PFSK-1 (cell line): ENCODE measurements at regions not wholly inside any gene's neighbourhood (a gene's known extent, or its start where the extent isn't known, plus 50 kb on each side); places are given as distances from the start of the nearest gene placed in this dataset.

Experiments used
- FOXP2 ChIP-seq: optimal IDR thresholded peaks from 2 replicates; pipeline ENCODE3; 2011; ENCODE audit warnings: borderline replicate concordance, control low read depth, inconsistent platforms; ENCODE audit not compliant: insufficient read depth; ENCODE audit errors: extremely low read length, extremely low read depth
- POLR2AphosphoS5 ChIP-seq: IDR thresholded peaks from 2 replicates; pipeline ENCODE4 v1.6.1; 2012; ENCODE audit warnings: low read depth, mild to moderate bottlenecking, control low read depth, low read length, moderate library complexity
- SIN3A ChIP-seq: IDR thresholded peaks from 2 replicates; pipeline ENCODE4 v1.6.1; 2012; ENCODE audit warnings: mild to moderate bottlenecking, low read length, moderate library complexity, borderline replicate concordance; ENCODE audit not compliant: insufficient read depth
- TAF1 ChIP-seq: IDR thresholded peaks from 2 replicates; pipeline ENCODE4 v1.6.1; 2012; ENCODE audit warnings: low read length, control low read depth, borderline replicate concordance; ENCODE audit not compliant: insufficient read depth
- TF ChIP-seq, protein P1 (sequence below), 2 experiments: IDR thresholded peaks; 2 replicates each; pipeline versions ENCODE4 v1.6.1 to v1.8.0; 2011 to 2012; ENCODE audit warnings: low read depth in 2 of 2, low read length in 2 of 2, control low read depth in 1 of 2, inconsistent platforms in 1 of 2, mild to moderate bottlenecking in 1 of 2, moderate library complexity in 1 of 2; ENCODE audit not compliant: insufficient read depth in 1 of 2

DNA sequence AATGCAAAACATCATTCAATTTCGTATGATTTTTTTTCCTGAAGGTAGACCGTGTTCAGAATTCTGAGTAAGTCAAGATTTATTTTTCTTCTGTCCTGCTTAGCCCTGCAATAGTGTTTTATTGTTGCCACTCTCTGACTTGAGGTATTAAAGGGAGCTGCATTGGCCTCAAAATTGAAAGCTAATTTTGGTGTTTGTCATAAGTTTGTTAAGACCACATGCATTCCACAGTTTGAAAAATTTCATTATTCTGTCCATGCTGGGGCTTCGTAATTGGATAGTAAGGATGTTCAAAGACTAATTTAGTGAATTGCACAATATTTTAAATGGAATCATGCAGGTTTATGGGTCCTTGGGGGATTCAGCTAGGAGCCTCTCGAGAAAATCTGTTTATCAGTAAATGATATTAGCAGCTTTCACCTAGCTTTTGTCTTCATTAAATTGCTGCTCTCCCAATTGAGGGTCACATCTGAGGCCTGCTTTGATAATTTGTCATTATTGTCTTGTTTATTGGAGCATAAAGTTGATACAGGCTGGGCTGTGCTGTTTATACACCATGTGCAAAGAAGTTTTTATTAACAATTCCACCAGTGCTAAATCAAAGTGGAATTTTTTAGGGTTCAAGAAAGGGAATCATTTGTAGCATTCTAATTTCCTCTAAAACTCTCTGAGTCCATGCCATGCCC lies 339.8 kb upstream of the OBI1 start:
- TF ChIP-seq POLR2AphosphoS5: no peak
- TF ChIP-seq FOXP2: no peak
- TF ChIP-seq, protein P1, sequence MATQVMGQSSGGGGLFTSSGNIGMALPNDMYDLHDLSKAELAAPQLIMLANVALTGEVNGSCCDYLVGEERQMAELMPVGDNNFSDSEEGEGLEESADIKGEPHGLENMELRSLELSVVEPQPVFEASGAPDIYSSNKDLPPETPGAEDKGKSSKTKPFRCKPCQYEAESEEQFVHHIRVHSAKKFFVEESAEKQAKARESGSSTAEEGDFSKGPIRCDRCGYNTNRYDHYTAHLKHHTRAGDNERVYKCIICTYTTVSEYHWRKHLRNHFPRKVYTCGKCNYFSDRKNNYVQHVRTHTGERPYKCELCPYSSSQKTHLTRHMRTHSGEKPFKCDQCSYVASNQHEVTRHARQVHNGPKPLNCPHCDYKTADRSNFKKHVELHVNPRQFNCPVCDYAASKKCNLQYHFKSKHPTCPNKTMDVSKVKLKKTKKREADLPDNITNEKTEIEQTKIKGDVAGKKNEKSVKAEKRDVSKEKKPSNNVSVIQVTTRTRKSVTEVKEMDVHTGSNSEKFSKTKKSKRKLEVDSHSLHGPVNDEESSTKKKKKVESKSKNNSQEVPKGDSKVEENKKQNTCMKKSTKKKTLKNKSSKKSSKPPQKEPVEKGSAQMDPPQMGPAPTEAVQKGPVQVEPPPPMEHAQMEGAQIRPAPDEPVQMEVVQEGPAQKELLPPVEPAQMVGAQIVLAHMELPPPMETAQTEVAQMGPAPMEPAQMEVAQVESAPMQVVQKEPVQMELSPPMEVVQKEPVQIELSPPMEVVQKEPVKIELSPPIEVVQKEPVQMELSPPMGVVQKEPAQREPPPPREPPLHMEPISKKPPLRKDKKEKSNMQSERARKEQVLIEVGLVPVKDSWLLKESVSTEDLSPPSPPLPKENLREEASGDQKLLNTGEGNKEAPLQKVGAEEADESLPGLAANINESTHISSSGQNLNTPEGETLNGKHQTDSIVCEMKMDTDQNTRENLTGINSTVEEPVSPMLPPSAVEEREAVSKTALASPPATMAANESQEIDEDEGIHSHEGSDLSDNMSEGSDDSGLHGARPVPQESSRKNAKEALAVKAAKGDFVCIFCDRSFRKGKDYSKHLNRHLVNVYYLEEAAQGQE (IDR thresholded peaks at IDR 0.05; ENCODE audit: insufficient read depth in 1 of 2, low read depth in 2 of 2, low read length in 2 of 2): no peak
- no peak for TF ChIP-seq TAF1
- no peak for TF ChIP-seq SIN3A

DNA sequence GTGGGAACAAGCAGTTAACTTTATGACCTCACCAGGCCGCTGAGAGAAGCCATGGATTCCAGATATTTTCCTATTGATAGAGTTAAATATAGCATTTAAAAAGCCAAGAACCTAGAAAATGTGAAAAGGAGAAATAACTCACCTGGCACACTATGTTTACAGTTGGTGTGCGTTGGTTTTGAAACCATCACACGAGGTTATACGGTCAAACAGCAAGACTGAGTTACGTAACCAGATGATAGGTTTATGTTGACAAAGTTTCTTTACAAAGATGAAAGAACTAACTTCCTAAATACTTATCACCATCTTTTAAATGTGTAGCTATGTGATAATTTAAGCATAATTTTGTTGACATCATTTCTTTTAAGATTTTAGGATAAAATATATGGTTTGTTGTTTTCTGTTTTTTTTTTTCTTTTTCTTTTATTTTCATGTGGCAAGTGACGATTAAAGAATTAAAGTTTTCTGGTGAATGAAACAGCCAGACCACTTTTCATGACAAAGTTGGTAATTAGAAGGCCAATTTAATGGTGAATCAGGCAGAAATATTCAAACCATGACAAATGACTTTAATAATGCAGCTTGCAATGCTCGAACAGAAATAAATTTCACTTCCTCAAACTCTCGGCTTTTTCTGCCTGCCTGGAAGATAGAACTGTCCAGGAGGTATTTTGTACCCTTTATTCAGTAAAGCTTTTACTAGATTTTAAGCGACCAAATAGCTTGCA lies 339.1 kb upstream of the OBI1 start:
- TF ChIP-seq TAF1: no peak
- no peak for TF ChIP-seq FOXP2
- TF ChIP-seq, protein P1 (IDR thresholded peaks at IDR 0.05; ENCODE audit: insufficient read depth in 1 of 2, low read depth in 2 of 2, low read length in 2 of 2): no peak
- no peak for TF ChIP-seq POLR2AphosphoS5

DNA sequence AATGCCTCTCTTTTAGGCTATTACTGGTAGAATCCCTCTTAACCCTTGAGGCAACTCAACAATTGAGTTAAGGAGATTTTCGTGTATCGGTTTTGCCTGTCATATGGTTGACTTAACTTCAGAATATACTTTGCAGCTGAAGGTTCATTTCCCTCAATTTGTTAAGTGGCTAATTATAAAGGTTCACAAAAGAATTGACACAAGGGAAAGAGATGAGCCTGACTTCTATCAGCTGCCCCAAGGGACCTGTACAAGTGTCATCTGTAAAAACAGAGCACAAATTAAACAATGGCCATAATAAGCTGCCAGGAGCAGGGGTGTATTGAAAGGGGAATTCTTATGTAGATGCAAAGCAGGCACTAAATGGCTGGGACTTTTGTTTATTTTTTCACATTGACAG lies 334.8 kb upstream of the OBI1 start:
- TF ChIP-seq SIN3A (no peak), FOXP2 (no peak), POLR2AphosphoS5 (no peak), TAF1 (no peak)
- TF ChIP-seq, protein P1 (IDR thresholded peaks at IDR 0.05; ENCODE audit: insufficient read depth in 1 of 2, low read depth in 2 of 2, low read length in 2 of 2): no peak

DNA sequence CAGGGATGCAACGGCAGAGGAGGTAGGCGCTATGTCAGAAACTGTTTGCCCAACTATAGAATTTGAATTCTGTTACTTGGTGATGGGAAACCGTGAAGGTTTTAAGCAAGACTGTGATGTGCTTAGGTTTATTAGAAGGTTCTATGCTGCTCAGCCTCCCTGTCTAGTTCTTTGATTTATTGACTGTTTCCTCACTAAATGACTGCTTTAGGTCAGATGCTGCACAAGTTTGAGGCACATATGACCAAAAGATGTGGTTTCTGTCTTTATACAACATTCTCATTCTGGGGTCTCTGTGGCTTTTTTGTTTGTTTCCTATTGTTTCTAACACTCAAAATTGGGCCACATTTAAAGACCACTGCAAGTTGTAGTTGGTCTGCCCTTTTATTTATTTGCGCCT lies 323.0 kb upstream of the OBI1 start:
- no peak for TF ChIP-seq TAF1
- no peak for TF ChIP-seq FOXP2
- TF ChIP-seq POLR2AphosphoS5: no peak
- TF ChIP-seq, protein P1 (IDR thresholded peaks at IDR 0.05; ENCODE audit: insufficient read depth in 1 of 2, low read depth in 2 of 2, low read length in 2 of 2): no peak
- no peak for TF ChIP-seq SIN3A
